Right forelimb (tissue), 1 donor: ENCODE measurements at regions not wholly inside any gene's neighbourhood (a gene's known extent, or its start where the extent isn't known, plus 50 kb on each side); places are given as distances from the start of the nearest gene placed in this dataset.
"Not testable (repeated sequence)": the region's sequence is repeated elsewhere in the genome, so short reads cannot be mapped to it uniquely, and the experiment has no call there.

ENCODE experiments used
- DNase-seq: peaks from one replicate; pipeline ENCODE4 v3.0.0-alpha.2; 2018

DNA sequence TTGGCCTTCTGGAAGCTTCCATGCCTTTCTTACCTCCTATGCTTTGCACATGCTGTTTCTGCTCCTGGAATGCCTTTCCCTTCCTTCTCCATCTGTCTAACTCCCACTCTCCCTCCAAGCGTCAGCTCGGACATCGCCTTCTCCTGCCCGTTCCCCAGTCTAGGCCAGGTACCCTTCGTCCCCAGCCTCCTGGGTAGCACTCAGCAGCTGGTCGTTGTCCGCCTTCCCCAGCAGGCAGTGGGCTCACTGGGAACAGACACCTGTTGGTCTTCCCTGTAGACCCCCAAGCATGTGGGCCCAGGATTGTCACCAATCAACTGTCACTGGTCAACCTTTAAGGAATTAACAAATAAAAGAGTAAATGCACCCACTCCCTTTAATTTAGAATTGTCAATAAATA lies 202.2 kb downstream of the RGS3 start:
- no peak for DNase-seq

DNA sequence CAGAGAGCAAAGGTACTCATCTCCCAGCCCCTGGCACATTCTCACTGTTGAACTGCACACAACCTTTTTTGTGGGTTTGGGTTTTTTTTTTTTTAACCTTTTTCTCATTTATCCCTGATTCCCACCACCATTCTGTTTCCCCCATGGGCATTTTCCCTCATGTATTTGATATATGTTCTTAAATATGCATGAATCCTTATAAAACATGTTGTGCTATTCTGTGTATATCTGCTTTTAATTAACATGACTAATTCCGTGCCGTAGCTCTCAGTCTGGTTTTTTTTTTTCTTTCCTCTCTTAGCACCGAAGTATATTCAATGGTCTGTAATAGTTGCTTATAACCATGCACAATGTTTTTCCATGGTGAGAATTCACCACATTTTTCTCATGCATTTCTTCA lies 204.5 kb downstream of the RGS3 start:
- no peak for DNase-seq

DNA sequence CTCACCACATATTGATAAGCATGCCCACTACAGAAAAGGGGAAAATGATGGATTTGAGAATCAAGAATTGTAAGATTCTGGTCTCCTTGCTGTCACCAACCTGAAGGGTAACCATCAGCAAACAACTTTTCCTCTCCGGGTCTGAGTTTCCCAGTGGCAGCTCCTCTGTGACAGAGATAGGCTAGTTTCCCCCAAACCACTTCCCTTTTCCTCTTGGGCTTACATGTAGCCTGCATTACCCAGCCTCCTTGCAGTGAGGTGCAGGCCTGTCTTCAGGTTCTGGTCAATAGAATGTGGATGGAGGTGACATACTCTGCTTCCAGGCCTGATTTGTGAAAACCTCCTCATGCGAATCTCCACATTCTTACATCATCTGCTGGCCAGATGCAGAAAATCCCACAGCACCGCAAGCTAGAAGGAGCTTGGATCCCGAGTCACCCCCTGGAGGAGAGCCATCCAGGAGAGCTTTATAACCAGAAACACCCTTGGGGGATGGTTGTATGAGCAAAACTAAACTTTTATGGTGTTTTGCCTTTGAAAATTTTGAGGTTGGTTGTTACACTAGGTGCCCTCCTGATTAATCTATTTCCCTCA lies 206.1 kb downstream of the RGS3 start:
- DNase-seq, result no peak

DNA sequence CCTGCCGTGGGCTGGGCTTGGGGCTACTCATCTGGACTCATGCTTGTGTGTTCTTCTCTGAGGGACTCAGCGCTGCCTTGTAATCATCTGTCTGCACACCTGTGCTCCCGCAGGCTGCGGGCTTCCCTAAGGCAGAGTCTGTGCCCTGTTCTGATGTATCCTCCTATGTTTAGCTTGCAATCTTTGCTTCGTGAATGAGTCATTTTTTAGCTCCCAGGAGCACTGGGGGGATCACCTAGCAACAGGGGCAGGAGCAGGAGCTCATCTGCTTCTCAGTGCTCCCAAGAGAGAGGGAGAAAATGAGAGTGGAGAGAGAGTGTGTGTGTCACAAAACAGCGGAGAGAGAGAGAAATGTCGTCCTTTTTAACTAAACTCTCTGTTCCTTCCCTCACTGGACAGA lies 202.4 kb upstream of the ZNF618 start:
- no peak for DNase-seq

DNA sequence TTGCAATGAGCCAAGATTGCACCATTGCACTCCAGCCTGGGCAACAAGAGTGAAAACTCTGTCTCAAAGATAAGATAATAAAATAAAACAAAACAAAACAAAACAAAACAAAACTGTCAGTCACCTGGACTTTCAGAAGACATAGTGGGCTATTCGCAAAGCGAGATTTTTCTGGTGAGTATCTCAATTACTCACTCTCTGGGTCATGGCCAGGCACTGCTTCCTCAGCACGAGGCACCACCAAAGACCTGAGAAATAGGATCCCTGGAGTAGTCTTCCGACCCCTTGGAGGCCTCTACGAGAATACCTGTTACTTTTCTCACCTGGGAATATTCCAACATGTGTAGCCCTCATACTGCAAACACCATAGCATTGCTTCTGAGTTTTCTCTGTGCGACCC lies 201.7 kb upstream of the ZNF618 start:
- DNase-seq, result no peak

DNA sequence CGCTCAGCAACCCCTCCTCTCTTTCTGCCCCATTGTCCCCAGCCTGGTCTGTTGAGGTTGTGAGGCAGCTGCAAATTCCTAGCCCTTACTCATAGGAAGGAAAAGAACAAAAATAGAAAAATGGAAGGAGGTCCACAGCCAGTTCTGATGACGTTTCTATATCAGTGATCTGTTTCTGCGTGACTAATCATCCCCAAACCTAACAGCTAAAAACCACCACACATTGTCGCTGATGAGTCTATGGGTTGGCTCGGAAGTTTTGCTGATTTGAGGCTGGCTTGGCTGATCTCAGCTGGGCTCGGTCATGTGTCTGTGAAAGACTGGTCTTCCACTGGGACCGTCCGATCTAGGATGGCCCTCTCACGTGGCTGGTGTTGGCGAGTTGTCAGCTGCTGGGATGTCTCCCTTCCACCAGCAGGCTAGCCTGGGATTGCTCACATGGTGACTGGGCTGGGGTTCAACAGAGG lies 200.6 kb upstream of the ZNF618 start:
- no peak for DNase-seq

DNA sequence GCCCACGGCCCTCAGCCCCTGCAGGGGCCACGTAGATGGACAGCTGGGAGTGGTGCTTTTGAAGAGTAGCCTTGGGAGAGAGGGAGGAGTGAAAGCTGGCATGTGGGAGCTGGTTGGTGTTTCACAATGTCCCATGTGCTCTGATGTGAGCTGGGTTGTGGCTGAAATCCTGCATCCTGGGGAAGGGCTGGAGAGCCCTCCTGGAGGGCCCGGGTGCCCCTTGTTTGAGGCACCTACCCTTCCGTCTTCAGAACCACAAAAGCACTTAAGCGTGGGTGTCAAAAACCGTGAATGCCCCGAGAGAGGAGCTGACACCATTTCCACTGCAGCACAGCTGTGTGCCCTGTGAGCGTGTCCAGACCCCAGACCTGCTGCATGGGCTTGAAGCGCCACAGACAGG lies 199.1 kb upstream of the ZNF618 start:
- no peak for DNase-seq

DNA sequence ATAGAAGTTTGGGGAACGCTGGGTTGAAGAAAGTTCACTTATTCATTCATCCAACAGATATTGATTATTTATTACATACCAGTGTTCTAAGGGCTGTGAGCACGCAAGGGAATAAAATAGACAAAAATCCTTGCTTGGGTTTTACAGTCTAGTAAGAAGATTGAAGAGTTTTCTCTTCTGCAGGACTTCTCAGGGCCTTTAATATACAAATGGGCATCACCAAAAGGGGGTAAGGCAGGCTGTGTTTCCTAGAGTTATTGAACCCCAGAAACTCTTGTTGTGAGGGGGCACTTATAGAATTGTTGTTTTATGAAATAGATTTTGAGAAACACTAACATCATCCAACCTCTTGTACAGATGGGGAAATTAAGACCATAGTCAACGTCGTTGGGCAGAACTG lies 198.5 kb upstream of the ZNF618 start:
- DNase-seq, result no peak

DNA sequence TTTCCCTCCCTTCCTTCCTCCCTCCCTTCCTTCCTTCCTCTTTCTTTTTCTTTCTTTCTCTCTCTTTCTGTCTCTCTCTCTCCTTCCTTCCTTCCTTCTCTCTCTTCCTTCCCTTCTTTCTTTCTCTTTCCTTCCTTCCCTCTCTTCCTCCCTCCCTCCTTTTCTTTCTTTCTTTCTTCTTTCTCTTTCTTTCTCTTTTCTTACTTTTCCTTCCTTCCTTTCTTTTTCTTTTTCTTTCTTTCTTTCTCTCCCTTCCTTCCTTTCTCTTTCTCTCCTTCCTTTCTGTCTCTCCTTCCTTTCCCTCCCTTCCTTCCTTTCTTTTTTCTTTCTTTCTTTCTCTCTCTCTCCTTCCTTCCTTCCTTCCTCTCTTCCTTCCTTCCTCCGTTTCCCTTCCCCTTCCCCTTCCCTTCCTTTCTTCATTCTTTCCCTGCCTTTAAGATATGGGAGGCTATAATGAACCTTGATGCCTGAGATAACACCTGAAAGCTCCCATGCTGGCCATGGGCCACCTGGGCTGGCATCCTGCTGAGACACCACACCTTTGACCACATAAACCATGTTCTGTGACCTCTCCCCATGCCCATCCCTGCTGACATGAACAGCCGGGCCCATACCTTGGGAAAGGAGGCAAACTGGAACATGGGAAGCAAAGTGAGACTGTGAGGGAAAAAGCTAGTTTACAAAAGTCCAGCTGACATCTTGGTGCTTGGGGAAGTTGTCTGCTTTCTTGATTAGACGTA lies 197.8 kb upstream of the ZNF618 start:
- DNase-seq, result no peak

DNA sequence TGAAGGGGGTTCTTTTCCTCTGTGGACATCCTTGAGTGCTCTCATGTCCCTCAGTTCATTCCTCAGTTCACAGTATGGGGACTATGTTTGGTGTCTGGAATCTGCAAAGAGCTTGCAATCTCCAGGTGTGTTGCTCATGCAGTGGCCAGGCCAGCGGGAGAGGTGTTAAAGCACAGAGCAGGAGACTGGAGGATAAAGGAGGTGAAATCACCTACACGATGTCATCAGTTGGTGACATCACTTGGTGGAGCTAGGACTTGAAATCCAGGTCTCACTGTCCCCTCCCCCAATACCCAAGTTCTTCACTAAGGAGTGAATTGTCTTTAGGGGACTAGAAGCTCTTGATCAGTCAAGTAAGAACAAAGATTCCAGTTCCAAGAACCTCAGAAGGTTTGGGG lies 197.3 kb upstream of the ZNF618 start:
- no peak for DNase-seq

DNA sequence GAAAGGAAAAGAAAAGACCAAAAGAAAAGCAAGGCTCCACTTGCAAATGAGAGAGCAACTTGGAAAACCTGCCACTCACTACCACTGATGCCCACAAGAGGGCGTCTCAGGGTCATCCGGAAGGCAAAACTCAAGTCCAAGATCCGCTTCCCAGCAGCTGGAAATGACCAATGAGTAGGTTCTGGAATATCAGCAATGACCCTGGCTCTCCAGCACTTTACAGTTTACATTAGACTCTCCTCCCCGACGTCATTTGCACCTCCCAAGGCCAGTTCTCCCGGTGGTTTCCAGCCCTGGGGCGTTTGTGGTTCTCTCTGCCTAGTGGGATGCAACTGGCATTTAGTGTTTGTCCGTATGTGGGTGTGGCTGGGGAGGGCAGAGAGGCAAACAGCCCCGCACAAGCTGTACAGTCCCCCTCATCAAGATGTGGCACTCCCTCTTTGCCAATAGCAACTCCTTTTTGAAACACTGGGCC lies 193.8 kb upstream of the ZNF618 start:
- DNase-seq, result peak; percentile 84

DNA sequence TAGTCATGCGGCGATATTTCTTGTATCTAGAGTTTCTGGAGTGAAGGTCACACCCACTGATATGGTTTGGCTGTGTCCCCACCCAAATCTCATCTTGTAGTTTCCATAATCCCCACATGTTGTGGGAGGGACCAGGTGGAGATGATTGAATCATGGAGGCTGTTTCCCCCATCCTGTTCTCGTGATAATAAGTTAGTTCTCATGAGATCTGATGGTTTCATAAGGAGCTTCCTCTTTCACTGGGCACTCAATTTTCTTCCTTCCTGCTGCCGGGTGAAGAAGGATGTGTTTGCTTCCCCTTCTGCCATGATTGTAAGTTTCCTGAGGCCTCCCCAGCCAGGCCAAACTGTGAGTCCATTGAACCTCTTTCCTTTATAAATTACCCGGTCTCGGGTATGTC lies 190.5 kb upstream of the ZNF618 start:
- not testable (repeated sequence) for DNase-seq

DNA sequence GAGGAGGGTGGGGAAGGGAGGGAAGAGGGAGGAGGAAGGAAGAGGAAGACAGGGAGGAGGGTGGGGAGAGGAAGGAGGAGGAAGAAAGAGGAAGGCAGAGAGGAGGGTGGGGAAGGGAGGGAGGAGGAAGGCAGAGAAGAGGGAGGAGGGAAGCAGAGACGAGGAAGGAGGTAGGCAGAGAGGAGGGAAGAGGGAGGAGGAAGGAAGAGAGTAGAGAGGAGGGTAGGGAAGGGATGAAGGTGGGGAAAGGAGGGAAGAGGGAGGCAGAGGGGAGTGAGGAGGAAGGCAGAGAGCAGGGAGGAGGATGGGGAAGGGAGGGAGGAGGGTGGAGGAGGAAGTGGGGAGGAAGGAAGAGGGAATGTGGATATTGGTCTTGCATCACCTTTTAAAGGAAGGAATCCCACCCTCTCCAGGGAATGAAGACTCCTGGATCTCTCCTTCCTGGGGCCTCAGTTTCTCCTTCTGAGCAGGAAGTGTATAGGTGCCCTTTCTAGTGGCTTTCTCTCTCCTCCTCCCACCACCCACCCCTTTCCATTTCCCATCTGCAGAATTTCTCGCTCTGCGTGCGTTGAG lies 188.9 kb upstream of the ZNF618 start:
- DNase-seq, result no peak

DNA sequence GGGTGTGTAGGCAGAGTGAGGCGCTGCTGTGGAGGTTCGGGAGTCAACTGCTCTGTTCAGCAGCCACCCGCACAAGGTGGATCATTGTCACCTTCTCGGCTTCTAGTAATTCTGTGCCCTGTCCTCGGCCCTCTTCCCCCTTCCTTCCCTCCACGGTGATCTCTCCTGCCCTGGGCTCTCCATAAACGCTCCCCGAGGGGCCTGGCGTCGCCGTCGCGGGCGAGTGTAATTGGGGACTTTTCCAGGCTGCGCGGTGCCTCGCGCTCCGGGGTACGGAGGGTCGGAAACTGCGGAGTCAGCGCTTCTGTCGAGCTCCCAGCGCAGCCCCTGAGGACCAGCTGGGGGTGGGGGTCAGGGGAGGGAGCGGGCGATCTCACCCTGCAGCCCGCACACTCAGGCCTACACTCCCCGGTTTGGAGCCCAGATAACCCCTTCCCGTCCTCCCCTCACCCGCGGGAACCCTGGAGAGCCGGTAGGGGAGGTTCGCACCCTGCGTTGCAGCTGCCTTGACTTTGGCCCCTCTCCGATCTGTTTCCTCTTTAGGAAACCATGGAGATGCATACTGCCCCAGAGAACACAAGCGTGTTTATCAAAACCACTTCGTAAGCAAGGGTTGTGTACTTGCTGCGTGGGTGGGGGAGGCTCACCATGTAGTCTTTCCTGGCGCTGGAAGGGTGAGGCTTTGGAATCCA lies 188.3 kb upstream of the ZNF618 start:
- peak; percentile 48 for DNase-seq

DNA sequence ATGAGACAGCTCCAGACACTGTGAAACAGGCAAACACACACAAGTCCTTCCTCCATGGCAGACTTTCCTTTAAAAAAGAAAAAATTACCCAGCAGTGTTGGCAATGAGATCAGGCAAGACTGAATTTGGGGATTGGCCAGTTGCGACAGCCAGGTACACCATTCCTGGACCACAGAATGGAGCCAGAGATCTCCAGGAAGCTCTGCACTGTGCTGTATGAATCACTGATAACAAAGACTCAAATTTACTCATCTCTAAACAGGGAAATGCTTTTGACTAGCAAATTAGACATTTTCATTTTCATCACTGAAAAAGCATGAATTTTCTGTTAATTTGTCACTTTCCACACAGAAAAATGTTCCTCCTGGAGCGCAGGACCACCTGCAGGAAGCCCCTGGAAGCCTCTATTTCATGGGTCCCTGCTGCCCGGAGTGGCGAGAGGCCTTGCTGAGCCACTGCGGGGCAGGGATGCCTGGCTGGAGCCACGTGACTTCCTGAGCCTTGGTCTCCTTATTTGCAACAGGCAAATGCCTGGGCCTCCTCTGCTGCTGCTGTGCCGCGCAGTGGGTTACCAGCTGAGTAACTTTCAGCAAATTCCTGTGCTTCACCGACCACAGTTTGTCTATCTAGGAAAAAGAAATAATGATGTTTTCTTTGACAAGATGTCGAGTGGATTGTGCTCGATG lies 185.9 kb upstream of the ZNF618 start:
- peak; percentile 10 for DNase-seq

DNA sequence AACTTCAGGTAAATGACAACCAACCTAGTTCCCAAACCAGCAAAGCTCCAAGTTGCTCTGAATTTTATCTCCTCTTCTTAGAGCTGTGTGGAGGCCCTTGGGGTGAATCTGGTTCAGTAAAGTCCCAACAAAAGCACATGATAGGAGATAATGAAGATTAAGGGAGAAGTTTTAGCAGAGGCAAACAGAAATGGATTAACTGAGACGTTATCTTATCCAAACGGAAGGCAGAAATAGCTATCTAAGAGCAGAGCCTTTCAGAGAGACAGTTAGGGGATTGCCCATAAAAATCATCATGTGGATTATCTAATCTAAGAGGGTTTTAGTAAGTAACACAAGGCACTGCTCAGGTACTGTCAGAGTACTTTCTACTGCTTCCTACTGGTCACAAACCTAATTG lies 183.9 kb upstream of the ZNF618 start:
- no peak for DNase-seq

DNA sequence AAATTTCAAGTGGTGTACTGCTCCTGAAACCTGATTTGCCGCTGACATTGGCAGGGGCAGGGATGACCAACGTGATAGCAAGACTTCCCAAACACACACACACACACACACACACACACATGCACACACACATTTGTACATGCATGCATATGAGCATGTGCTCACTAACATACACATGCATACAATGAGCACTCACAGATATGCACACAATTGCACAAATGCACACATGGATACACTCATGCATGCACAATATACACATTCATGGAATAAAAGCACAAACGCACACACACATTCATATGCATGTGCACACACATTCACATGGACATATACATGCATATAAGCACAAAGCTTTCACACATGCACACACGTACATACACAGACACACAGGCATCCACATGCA lies 181.2 kb upstream of the ZNF618 start:
- peak; percentile 12 for DNase-seq

DNA sequence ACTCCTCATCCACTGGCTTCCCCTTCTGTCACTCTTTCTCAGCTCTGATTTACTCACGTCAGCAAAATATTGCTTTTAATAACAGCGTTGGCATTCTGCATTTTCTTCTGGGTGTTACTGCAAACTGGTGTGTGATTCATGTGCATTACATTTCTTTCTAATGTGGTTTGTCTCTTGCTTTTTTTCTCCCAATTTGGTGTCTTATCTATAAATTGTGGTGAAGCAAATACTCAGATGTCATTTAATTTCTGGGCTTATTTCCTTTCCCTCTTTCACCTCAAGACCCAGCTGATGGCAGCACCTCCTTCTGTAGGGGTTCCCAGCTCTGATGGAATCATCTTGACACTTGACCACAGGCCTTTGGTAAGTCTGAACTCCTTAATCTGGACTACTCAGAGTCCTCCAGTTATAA lies 180.7 kb upstream of the ZNF618 start:
- peak; percentile 2 for DNase-seq

DNA sequence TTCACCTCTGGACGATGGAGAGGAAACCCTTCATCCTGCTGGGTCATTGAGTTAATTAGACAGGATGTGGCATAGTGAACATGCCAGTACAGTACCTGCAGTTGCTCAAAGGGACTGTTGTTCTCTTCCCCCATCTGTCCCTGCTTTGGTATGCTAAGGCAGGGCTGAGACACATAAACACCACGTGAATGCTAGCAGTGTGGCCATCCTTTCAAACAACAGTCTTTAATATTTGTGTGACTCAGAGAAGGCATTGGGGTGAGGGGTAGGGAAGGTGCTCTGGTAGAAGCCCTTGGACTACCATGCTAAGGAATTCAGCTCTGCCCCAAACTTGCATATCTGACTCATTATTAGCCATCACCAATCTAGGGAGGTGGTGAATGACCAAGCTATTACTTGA lies 180.2 kb upstream of the ZNF618 start:
- DNase-seq, result peak; percentile 21

DNA sequence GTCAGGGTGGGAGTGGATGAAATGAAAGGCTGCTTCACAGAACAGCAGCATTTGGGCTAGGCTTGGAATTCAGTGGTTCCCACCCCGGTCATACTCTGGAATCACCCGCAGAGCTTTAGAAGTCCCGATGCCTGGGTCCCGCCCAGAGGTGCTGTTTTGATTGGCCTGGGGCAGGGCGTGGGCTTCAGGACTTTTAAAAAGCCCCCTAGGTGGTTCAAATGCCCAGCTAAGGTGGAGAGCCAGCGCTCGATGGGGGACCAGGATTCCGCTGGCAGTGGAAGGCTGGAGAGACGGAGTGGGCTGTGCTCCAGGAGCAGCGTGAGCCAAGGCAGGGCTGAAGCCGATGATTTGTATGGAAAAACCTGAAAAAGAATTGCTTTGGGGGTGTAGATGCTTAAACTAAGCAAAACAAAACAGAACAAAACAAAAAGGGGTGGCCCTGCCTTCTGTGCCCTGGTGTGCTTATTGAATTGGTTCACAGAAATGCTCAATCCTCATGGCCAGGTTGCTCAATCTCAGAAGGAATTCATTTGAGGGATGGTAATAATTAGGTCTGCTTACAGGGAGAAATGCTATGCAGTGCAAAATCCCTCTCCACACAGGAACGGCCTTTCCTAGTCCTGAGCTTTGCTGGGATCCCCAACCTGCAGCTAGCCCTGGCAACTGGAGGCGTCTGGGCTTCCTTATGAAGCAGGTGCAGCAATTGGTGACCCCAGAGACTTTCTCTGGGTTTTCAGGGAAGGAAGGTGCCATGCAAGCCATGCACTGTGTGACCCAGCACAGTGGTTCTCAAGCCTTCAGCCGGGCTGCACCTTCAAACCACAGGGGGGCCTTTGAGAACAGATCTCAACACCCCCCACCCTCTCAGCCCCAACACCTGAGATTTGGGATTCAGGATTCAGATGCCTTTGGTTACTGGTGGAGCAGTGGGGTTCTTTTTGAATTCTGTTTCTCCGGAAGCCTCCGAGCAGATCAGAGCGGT lies 174.0 kb upstream of the ZNF618 start:
- peak; percentile 58 for DNase-seq

DNA sequence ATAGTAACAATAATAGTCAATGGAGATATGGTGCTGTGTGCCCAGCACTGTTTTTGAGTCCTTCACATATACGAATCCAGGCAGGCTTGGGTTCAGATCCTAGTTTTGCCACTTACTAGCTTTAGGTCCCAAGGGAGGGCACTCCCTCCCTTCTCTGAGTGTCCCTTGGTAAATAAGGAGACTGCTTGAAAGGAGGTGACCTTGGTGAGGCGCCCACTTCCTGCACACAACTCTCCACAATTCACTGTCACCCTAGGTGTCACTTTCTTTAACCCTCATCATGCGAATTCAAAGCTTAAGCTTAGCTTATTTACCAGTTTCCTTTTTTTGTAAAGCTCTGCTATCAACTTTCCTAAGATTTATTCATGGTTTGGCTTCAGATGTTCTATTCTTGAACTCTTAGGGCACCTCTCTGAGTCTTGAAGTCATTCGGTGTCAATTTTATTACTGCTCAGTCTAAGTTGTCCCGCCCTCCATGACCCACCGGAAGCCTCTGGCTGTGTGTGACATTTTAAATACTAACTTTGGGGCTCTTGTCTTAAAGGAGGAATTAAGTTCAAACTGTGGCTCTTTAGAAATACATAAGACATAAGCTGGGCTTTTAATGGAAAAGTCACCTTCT lies 170.7 kb upstream of the ZNF618 start:
- DNase-seq, result peak; percentile 9
